ENCODE measurements at regions not wholly inside any gene's neighbourhood (a gene's known extent, or its start where the extent isn't known, plus 50 kb on each side); places are given as distances from the start of the nearest gene placed in this dataset.

GRCh38 chr4:11313157-11313943 is 115.3 kb downstream of the HS3ST1 start:
- H2AK5ac ChIP-seq (ENCODE audit: low read depth, low read length) = no peak overlapping the region
- no peaks in the 10 kb centered on the region for H3K36me3 ChIP-seq (ENCODE audit: control insufficient read depth in 2 of 4, insufficient read depth in 4 of 4, low read length in 3 of 4)
- no peak overlapping the region for H2AFZ ChIP-seq (ENCODE audit: low read length)
- no peak overlapping the region for H2BK120ac ChIP-seq (replicated peaks; ENCODE audit: low read depth, low read length)
- no peak overlapping the region for H2BK15ac ChIP-seq (ENCODE audit: low read length)
- H3K79me2 ChIP-seq (ENCODE audit: control insufficient read depth in 1 of 2, insufficient read depth in 2 of 2, low read length in 2 of 2) = no peaks in the 10 kb centered on the region
- H3K56ac ChIP-seq (replicated peaks; ENCODE audit: insufficient read length, low read depth, low read length) = no peak overlapping the region
- no peak overlapping the region for H2BK20ac ChIP-seq (ENCODE audit: low read length)
- CTCF ChIA-PET (ENCODE audit: partially characterized antibody) = no interaction called here
- H3K9ac ChIP-seq (replicated peaks in 1 of 4; ENCODE audit: extremely low read depth in 1 of 4, low read depth in 3 of 4, low read length in 3 of 4) = no peak overlapping the region
- H3K27ac ChIP-seq (ENCODE audit: low read depth, low read length) = no peak overlapping the region
- H3K4me3 ChIP-seq (ENCODE audit: extremely low read depth in 1 of 4, insufficient read depth in 2 of 4, low read depth in 3 of 4, low read length in 4 of 4) = no peak overlapping the region
- no peak overlapping the region for H3K4me2 ChIP-seq (ENCODE audit: insufficient read depth in 1 of 2, low read depth in 2 of 2, low read length in 2 of 2)
- H4K5ac ChIP-seq (ENCODE audit: insufficient read length, low read depth, low read length) = no peak overlapping the region
- TF ChIP-seq SIX5 (IDR thresholded peaks at IDR 0.05; ENCODE audit: low read depth, low read length) = no peak
- no peak for TF ChIP-seq FOSL1 (IDR thresholded peaks at IDR 0.05; ENCODE audit: insufficient read depth, low read depth, low read length)
- TF ChIP-seq KDM5A (IDR thresholded peaks at IDR 0.05; ENCODE audit: low read length) = no peak
- no peak for TF ChIP-seq POLR2A (IDR thresholded peaks at IDR 0.05; ENCODE audit: control extremely low read depth in 1 of 2, low read depth in 2 of 2, low read length in 2 of 2)
- 85% methylated on average over 6 of the region's 6 CpGs; no CpG with 5 or more reads in 1 of the 2 experiments for WGBS, 2 experiments (ENCODE audit: extremely low coverage in 1 of 2, insufficient coverage in 1 of 2, insufficient read length in 1 of 2, insufficient replicate concordance in 2 of 2, low coverage in 1 of 2, low lambda C conversion rate in 2 of 2, missing lambda C conversion rate in 1 of 2)
- no peak for FAIRE-seq
- no peak overlapping the region for H4K8ac ChIP-seq (ENCODE audit: extremely low read depth, insufficient read depth, low read length)
- peaks cover 0 to 1% (median 0%) of the 10 kb centered on the region in 4 experiments; a peak in 1 of 7 replicates for H3K27me3 ChIP-seq (replicated peaks in 1 of 4; ENCODE audit: control insufficient read depth in 3 of 4, extremely low read depth in 1 of 4, insufficient read depth in 3 of 4, low read length in 3 of 4)
- no peak overlapping the region for H3K18ac ChIP-seq (ENCODE audit: extremely low read depth, low read length)
- H3K4me1 ChIP-seq (replicated peaks in 1 of 4; ENCODE audit: control insufficient read depth in 3 of 4, insufficient read depth in 4 of 4, low read length in 3 of 4) = no peaks in the 10 kb centered on the region
- peaks cover 4 to 7% of the 10 kb centered on the region in 2 experiments; a peak in 3 of 4 replicates for H3K9me3 ChIP-seq (ENCODE audit: insufficient read depth in 2 of 2, low read depth in 1 of 2, low read length in 1 of 2)
- no peaks in the 10 kb centered on the region for H4K20me1 ChIP-seq (replicated peaks in 1 of 2; ENCODE audit: control insufficient read depth in 1 of 2, insufficient read depth in 2 of 2, low read length in 2 of 2)
- H2BK12ac ChIP-seq (ENCODE audit: low read depth, low read length) = no peak overlapping the region
- POLR2A ChIA-PET (ENCODE audit: partially characterized antibody) = no interaction called here
- no peak for DNase-seq (ENCODE audit: low read depth in 1 of 2, low spot score in 2 of 2)
- H3K14ac ChIP-seq (ENCODE audit: insufficient read length) = no peak overlapping the region
- H2BK5ac ChIP-seq (ENCODE audit: low read depth, low read length) = no peak overlapping the region
- H3K79me1 ChIP-seq (ENCODE audit: low read depth, low read length) = no peaks in the 10 kb centered on the region
- H4K91ac ChIP-seq (replicated peaks; ENCODE audit: insufficient read length, low read length) = no peak overlapping the region
- no peak overlapping the region for H3K4ac ChIP-seq (replicated peaks; ENCODE audit: insufficient read length, low read depth, low read length)
- H3K23ac ChIP-seq (ENCODE audit: insufficient read length) = no peak overlapping the region
- H3K23me2 ChIP-seq (ENCODE audit: low read depth, low read length) = no peaks in the 10 kb centered on the region

All from H1 (cell line).